ENCODE measurements at regions not wholly inside any gene's neighbourhood (a gene's known extent, or its start where the extent isn't known, plus 50 kb on each side); places are given as distances from the start of the nearest gene placed in this dataset.

DNA sequence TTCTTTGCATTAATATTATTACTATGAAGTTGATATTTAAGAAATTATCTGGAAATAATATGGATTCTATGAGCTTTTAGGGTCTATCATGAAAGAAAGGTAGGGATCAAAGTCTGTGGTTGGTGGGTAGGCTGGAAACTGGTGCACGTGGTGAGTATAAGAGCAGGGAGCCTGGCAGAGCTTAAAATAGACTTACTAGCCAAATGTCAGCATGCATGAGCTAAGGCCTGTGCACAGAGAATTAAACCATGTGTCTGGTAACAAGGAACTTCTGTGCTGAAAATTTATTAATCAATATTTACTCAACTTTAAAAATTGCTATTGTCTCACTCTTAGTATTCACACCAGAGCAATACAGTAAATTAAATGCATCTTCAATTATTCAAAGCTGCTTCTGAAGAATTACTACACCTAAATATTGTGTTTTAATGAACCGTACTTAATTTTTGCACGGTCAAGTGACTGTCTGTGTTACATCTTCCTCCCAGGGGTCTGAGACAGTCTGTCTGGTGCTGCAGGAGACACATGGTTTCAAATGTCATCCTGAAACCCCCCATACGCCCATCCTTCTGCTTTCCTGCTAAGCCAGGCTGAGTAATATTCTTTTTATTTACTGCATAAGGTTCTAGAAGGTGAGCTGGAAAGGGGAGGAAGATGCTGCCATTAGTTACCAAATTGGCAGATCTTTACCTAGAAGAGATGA, 161.0 kb upstream of the NLRP1 start:
- DNase-seq (ENCODE audit: low read depth): no peak
- TF ChIP-seq CTCF (IDR thresholded peaks at IDR 0.05; ENCODE audit: control insufficient read depth, insufficient read depth, low read depth, low read length, missing control alignments): no peak
- H3K4me3 ChIP-seq (ENCODE audit: control insufficient read depth, low read depth, low read length): no peak overlapping the region

DNA sequence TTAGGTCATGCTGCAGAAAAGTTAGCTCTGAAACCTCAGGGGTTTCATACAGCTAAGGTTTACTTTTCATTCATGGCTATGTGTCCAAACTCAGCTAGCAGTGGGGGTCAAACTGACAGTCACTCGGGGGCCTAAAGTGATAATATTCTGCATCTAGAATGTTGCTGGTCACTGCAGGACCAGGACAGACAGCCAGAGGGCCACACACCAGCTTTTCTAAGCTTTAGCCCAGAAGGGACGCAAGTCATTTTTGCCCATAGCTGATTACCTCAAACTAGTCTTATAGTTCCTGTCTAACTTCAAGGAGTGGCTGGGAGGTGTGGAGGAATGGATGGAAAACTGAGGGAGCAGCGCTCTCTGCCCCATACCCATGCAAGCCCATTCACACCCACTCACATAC, 163.0 kb upstream of the NLRP1 start:
- H3K4me3 ChIP-seq (ENCODE audit: control insufficient read depth, low read depth, low read length): no peak overlapping the region
- TF ChIP-seq CTCF (IDR thresholded peaks at IDR 0.05; ENCODE audit: control insufficient read depth, insufficient read depth, low read depth, low read length, missing control alignments): no peak
- no peak for DNase-seq (ENCODE audit: low read depth)

DNA sequence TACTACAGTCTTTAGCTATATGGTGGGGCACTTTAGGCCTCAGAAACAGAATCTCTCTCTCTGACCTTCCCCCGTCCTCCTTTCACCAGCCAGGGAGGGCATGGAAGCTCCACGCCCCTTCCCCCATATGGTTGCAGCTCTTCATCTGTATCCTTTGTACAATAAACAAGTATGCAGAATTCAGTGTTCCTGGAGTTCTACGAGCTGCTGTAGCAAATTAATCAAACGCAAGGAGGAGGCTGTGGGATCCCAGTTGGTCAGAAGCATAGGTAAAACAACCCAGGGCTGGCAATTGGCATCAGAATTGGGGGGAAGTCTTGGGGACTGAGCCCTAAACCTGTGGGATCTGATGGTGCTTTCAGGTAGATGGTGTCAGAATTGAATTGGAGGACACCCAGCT, 163.7 kb upstream of the NLRP1 start:
- no peak for TF ChIP-seq CTCF (IDR thresholded peaks at IDR 0.05; ENCODE audit: control insufficient read depth, insufficient read depth, low read depth, low read length, missing control alignments)
- no peak overlapping the region for H3K4me3 ChIP-seq (ENCODE audit: control insufficient read depth, low read depth, low read length)
- no peak for DNase-seq (ENCODE audit: low read depth)

GRCh38 chr17:5753421-5753820, 169.1 kb upstream of the NLRP1 start:
- no peak for DNase-seq (ENCODE audit: low read depth)
- no peak overlapping the region for H3K4me3 ChIP-seq (ENCODE audit: control insufficient read depth, low read depth, low read length)
- TF ChIP-seq CTCF (IDR thresholded peaks at IDR 0.05; ENCODE audit: control insufficient read depth, insufficient read depth, low read depth, low read length, missing control alignments): no peak

- TF ChIP-seq CTCF (IDR thresholded peaks at IDR 0.05; ENCODE audit: control insufficient read depth, insufficient read depth, low read depth, low read length, missing control alignments): no peak
- DNase-seq (ENCODE audit: low read depth): no peak
- no peak overlapping the region for H3K4me3 ChIP-seq (ENCODE audit: control insufficient read depth, low read depth, low read length)
Observed at GRCh38 chr17:5757314-5757907, 173.1 kb upstream of the NLRP1 start.

- no peak overlapping the region for H3K4me3 ChIP-seq (ENCODE audit: control insufficient read depth, low read depth, low read length)
- DNase-seq (ENCODE audit: low read depth): no peak
- TF ChIP-seq CTCF (IDR thresholded peaks at IDR 0.05; ENCODE audit: control insufficient read depth, insufficient read depth, low read depth, low read length, missing control alignments): no peak
Observed at GRCh38 chr17:5758651-5759050, 174.3 kb upstream of the NLRP1 start.
